ENCODE measurements at regions not wholly inside any gene's neighbourhood (a gene's known extent, or its start where the extent isn't known, plus 50 kb on each side); places are given as distances from the start of the nearest gene placed in this dataset.
"Not testable (repeated sequence)": the region's sequence is repeated elsewhere in the genome, so short reads cannot be mapped to it uniquely, and the experiment has no call there.

GRCh38 chr3:163361357-163361878, 1716.9 kb downstream of the SI start:
- not testable (repeated sequence) for DNase-seq

- DNase-seq, result no peak
Observed at GRCh38 chr3:163347944-163348343, 1730.4 kb downstream of the SI start.

DNA sequence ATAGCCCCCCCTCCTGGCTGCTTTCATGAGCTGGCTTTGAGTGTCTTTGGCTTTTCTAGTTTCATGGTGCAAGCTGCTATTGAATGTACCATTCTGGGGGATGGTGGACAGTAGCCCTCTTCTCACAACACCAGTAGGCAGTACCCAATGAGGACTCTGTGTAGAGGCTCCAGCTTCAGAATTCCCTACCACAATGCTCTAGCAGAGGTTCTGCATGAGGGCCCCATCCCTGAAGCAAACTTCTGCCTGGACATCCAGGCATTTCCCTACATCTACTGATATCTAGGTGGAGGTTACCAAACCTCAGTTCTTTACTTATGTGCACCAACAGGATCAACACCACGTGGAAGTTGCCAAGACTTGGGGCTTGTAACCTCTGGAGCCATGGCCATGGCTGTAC, 1742.9 kb downstream of the SI start:
- no peak for DNase-seq

DNA sequence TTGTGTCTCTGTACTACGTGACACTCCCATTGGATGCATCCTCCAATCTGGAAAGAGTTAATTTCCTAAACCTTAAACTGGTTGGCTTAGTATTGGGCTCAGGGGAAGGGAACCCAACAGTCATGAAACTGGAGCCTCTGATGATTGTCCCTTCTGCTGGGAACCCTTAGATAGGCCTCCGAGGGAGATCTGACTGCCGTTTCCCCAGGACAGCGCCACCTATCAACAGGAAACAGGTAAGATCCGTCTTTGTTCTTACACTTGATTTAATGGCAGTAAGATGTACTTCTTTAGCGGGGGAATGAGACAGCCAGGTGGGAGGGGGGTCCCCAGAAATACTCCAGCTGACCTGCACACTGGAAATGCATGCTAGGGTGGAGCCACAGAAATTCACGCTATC, 1749.6 kb downstream of the SI start:
- DNase-seq, result no peak

DNA sequence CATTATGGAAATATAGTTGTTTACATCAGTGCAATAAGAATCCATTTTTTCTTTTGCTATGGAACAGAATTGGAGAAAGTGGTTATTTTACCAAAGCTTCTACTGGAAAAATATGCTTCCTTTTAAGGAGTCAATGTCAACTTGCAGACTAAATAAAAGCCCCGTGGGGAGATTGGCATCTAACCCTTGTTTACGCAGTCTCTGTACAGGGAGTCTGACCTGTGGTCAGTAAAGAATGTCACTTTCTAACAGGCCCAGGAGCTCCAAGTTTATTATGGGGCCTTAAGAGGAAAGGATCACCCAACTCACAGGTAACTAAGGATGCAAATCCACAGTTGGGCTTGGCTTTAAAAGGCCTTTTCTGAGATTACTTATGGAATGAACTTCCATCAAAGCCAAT, 1751.2 kb downstream of the SI start:
- no peak for DNase-seq

DNA sequence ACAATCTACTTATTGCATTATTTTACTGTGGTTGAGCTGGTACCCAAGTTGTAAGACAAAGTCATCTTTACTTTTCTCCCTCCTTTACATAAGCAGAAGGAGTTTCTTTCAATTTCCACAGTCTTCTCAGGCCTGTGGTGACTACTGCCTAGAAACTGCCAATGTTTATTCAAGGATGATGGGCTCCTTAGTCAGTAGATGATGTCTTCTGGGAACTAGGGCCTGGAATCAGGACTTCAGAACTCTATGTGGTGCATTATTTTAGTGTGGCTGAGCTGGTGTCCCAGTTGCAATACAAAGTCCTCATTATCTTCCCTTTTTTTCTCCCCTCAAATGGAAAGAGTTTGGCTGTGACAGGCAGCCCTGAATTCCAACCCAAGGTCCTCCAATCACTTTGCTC, 1762.5 kb downstream of the SI start:
- DNase-seq, result no peak

DNA sequence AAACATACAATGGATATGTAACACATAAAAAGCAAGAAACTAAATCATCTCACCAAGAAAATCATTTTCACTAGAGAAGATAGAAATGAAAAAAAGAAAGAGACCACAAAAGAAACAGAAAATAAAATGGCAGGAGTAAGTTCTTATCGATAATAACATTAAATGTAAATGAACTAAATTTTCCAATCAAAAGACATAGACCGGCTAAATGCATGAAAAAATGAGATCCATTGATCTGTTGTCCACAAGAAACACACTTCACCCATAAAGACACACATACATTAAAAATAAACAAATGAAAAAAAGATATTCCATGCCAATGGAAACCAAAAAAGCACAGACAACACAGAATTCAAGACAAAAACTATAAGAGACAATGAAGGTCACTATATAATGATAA, 1771.9 kb downstream of the SI start:
- no peak for DNase-seq

DNA sequence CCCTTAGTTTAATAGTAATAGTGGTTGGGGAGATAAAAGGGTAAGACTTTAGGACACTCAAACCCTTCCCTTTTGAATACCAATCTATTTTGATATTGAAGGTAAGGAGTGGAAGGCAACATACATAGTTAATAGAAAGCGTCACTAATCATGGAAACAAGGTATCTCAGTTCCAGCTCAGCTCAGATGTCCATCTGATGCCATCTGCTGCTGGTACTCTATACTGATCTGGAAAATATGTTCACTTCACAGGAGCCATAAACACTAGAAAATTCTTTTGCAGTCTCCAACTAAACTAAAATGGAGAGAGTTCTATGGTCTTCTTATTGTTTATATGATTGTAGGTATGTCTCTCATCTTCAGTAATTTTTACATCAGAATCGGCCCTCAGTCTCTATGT, 1777.1 kb downstream of the OTOL1 start:
- DNase-seq, result no peak

GRCh38 chr3:163266731-163267130, 1770.1 kb downstream of the OTOL1 start:
- DNase-seq, result no peak

- no peak for DNase-seq
Observed at GRCh38 chr3:163261618-163262017, 1765.0 kb downstream of the OTOL1 start.

GRCh38 chr3:163261056-163261455, 1764.4 kb downstream of the OTOL1 start:
- no peak for DNase-seq

DNA sequence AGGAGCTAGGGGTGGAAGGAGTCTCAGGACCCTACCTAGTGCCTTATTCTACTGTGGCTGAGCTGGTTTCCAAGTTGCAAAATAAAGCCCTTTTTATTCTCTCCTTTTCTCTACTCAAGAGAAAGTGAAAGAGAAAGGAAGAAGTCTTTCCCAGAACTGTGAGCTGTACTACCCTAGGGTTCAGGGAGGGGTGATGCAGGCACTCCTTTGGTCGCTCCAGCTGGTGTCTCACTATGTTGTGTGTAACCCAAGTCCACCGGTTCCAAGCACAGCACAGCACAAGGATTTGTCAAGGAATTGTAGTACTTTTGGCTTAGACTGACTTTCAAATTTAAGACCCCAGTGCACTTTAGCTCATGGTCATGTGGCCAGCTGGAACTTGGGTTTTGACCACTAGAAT, 1721.7 kb downstream of the OTOL1 start:
- no peak for DNase-seq

DNA sequence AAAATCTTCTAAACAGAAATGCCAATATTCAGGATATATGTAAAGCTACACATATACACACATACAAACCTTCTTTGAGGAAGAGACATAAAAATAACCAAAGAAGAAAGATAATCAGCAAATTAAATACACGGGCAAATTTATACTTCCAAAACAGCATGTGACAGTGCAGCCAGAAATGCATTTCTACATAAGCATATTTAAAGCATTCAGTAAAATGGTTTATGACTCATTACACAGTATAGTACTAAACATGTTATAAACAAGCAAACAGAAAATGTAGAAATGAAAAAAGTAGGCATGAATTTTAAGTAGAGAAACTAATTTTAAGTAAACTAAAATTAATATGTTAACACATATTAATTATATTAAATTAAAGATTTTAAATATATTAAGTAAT, 1717.2 kb downstream of the OTOL1 start:
- no peak for DNase-seq

DNA sequence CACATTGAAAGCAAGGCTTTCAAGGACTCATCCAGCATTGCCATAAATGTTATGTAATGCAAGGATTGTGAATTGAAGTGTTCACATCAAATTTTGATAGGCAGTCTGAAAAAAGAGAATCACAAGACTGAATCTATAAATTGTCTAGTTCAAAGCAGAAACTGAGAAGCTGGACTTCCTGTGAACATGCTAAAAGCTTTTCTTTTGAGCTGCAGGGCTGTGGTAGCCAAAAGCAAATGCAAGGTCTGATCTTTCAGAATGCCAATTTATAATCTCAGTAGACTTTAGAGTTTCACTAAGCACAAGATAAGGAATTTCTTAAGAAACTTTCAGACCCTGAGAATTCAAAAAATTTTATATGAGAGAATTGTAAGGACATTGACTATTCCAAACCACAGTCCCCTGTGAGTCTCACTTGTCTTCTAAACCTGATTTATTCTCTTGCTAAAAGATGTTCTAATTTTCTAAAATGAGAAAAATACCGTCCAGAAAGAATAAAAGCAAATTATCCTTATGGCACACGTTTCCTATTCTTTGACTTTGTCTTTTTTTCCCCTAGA, 1700.3 kb downstream of the OTOL1 start:
- DNase-seq, result no peak

GRCh38 chr3:163196245-163196644, 1699.6 kb downstream of the OTOL1 start:
- DNase-seq, result no peak

- no peak for DNase-seq
Observed at GRCh38 chr3:163185721-163186350, 1689.2 kb downstream of the OTOL1 start.

DNA sequence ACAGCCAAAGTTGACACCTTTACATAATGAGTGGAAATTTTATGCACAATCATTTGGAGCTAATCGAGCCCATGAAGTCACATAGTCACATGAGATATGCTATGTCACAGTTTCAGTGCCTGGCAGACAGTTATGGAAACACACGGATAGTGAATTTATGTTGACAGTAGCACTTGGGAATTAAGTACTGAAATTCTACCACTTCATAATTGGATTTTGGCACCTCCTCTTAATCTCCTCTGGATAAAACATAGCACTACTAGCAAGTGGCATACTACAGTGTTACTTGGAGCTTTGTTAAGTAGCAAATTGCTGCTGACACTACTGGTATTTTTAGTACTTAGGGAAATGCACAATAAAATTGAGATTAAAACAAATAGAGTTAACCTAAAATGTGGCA, 1679.4 kb downstream of the OTOL1 start:
- no peak for DNase-seq

DNA sequence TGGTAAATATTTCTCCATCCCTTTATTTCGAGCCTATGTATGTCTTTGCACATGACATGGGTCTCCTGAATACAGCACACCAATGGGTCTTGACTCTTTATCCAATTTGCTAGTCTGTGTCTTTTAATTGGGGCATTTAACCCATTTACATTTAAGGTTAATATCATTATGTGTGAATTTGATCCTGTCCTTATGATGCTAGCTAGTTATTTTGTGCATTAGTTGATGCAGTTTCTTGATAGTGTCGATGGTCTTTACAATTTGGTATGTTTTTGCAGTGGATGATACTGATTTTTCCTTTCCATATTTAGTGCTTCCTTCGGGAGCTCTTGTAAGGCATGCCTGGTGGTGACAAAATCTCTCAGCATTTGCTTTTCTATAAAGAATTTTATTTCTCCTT, 1675.9 kb downstream of the OTOL1 start:
- not testable (repeated sequence) for DNase-seq

- no peak for DNase-seq
Observed at GRCh38 chr3:163166197-163166596, 1669.6 kb downstream of the OTOL1 start.

GRCh38 chr3:163159306-163159705, 1662.7 kb downstream of the OTOL1 start:
- DNase-seq, result no peak

DNA sequence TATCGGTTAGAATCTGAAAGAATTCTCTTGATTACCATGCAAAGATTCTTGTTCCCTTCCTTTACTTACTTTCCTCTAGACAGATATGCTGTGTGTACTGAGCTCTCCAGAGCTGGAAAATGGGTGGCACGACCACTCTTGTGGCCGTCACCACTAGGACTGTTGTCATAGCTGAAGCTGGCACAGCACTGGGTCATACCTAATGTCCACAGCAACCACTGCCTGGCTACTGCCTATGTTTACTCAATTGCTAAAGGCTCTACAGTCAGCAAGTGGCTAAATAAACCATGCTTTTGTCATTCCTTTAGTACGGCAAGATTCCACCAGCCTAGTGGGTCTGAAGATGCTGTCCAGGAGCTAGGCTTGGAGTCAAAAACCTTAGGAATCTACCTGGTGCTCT, 1643.0 kb downstream of the OTOL1 start:
- no peak for DNase-seq

DNA sequence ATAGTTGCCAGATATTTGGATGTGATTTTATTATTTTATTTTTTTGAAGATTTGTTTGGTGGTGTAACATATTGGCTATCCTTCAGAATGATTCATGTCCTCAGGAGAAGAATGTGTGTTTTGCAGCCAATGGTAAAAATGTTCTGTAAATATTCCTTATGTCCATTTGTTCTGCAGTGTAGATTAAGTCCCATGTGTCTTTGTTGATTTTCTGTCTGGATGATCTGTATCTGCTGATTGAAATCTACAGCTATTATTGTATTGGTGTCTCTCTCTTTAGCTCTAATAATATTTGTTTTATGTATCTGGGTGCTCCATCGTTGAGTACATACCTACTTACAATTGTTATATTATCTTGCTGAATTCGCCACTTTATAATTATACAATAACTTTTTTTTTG, 1641.7 kb downstream of the OTOL1 start:
- DNase-seq, result no peak

DNA sequence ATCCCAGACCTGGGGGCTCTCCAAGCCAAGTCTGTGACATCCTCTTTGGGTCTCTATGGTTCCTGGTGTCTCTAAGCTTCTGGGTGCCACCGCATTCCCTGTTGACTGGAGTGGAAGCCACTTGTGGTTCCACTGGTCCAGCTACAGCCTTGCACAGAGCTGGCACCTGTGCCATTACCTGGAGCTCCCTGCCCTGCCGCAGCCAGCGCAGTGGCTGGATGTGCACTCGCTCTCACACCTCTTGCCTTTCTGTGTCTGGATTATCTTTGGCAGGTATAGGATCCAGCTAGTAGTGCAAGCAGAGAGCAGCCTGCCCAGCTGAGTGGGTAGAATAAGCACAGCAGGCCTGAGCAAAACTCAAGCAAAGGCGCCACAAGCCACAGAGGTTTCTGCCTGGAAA, 1635.5 kb downstream of the OTOL1 start:
- DNase-seq, result no peak

GRCh38 chr3:163129287-163129686, 1632.7 kb downstream of the OTOL1 start:
- no peak for DNase-seq

- DNase-seq, result no peak
Observed at GRCh38 chr3:163126115-163126514, 1629.5 kb downstream of the OTOL1 start.
